GM08714 (cell line): ENCODE measurements at regions not wholly inside any gene's neighbourhood (a gene's known extent, or its start where the extent isn't known, plus 50 kb on each side); places are given as distances from the start of the nearest gene placed in this dataset.
"Not testable (repeated sequence)": the region's sequence is repeated elsewhere in the genome, so short reads cannot be mapped to it uniquely, and the experiment has no call there.

Source experiments
- H3K4me3 ChIP-seq: fragments of 200-500 bp; sonication (Bioruptor generic); 2 replicates; pipeline ENCODE4 v1.5.1; 2014; ENCODE audit warnings: mild to moderate bottlenecking, low read length, inconsistent platforms
- ZNF274 ChIP-seq: IDR thresholded peaks from 2 replicates; pipeline ENCODE4 v1.6.1; 2012; ENCODE audit warnings: mild to moderate bottlenecking, low read depth, low read length

GRCh38 chr1:194786027-194786426, 1599.6 kb upstream of the B3GALT2 start:
- H3K4me3 ChIP-seq = no peak overlapping the region
- no peak for TF ChIP-seq ZNF274

GRCh38 chr1:194776657-194777056, 1590.2 kb upstream of the B3GALT2 start:
- TF ChIP-seq ZNF274 = no peak
- no peak overlapping the region for H3K4me3 ChIP-seq

DNA sequence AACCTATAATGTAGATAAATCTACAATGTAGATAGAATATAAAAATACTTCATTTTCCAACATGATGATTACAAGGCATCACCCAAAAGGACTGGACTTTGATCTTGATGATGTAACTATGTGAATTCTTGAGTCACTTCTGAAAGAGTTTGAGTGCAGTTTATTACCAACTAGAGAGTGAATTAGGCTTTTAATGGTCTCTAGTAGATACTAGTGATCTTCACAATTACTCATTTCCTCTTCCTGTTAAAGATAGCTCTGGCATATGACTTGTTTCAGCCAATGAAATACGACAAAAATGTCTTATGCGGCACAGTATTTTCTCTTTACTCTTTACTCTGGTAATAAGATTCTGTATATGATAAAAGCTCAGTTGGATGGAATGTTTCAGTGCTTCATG, 1588.1 kb upstream of the B3GALT2 start:
- no peak overlapping the region for H3K4me3 ChIP-seq
- no peak for TF ChIP-seq ZNF274

DNA sequence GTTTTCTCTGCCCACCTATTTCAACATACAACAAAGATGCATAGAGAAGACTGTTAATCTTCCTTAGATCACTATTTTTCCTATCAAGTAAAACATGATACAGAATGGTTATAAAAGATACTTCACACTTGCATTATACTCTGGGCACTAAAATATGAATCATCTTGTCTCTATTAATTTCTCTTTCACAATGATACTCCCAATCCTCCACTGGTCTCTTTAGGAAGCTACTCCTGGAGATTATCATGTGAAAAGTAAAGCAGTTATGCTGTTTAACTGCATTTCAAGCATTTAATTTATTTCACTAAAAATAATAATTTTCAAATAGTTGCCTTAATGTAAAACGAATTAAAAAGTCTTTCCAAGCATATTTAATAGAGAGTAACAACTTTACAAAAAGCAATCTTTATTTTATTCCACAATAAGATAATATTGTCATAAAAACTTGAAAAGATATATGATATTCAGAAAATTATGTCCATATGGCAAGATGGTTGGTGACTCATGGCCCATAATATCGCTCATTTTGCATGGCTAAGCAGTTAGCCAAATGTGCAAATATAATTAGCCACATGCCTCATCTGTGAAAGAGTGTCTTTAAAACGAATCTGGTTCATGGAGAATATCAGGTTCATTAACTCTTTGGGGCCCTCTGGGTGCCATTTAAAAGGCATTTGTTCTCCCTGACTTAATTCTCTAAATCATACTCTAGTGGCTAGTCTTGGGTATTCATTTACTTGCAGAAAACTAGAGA, 1569.0 kb upstream of the B3GALT2 start:
- TF ChIP-seq ZNF274 = no peak
- H3K4me3 ChIP-seq = no peak overlapping the region

DNA sequence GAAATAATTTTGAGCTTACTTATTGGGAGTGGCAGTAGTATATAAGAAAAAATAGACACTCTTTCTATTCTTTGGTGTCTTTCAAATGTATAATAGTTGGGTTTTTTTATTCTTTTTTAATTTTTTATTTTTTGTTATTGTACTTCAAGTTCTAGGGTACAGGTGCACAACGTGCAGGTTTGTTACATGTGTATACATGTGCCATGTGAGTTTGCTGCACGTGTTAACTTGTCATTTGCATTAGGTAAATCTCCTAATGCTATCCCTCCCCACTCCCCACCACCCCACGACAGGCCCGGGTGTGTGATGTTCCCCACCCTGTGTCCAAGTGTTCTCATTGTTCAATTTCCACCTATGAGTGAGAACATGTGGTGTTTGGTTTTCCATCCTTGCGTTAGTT, 1552.4 kb upstream of the B3GALT2 start:
- not testable (repeated sequence) for H3K4me3 ChIP-seq

- no peak for TF ChIP-seq ZNF274
- H3K4me3 ChIP-seq = no peak overlapping the region
These were observed 1548.6 kb upstream of the B3GALT2 start for GRCh38 chr1:194734970-194735369.

DNA sequence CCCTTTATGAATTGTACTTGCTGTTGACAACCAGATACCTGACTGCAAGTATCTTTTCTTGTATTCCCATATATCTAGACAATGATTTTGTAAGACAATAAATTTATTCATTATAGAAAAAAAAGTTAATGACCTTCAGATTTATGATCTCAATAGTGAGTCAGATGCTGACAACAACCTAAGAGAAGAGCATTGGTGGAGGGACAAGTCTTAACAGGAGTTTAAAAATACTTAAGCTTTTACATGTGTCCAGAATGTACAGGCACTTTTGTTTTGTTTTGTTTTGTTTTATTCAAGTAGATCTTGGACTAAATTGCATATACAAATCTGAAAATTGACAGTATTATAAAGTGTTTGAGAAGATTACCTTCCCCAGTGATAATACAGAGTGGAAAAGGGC, 1544.6 kb upstream of the B3GALT2 start:
- TF ChIP-seq ZNF274 = no peak
- H3K4me3 ChIP-seq = no peak overlapping the region

DNA sequence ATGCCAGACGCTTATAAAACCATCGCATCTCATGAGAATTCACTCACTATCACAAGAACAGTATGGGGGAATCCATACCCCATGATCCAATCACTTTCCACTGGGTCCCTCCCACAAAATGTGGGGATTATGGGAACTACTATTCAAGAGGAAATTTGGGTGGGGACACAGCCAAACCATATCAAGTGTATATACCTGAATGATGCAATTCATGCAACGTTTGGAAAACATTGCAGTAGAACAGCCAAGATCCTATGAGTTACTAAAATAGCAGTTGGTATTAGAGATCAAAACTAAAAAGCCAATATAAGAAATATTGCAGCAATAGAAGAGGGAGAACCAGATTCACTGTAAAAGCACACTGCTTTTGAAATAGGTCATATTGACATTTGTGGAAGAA, 1543.9 kb upstream of the B3GALT2 start:
- TF ChIP-seq ZNF274 = no peak
- no peak overlapping the region for H3K4me3 ChIP-seq

- no peak overlapping the region for H3K4me3 ChIP-seq
- no peak for TF ChIP-seq ZNF274
These were observed 1536.7 kb upstream of the B3GALT2 start for GRCh38 chr1:194723067-194723466.

DNA sequence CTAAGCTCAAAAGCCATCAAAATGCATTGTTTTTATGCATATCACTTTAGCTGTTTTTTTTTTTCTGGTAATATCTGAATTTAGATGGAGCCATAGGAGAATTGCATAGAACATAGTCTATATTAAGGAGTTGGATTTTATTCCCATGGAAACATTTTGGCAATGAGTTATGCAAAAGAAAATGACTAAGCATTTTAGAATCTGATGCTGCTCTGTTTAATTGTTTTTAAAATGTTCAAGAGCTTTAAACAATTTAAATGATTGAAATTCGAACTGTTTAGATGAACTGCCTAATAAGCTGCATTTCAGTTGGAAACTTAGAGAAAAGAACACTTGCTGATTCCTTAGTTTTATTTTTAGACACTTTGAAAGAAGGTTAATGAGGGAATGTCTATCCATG, 1531.5 kb upstream of the B3GALT2 start:
- TF ChIP-seq ZNF274 = no peak
- H3K4me3 ChIP-seq = no peak overlapping the region

GRCh38 chr1:194717334-194717733, 1530.9 kb upstream of the B3GALT2 start:
- no peak overlapping the region for H3K4me3 ChIP-seq
- no peak for TF ChIP-seq ZNF274

GRCh38 chr1:194710671-194711070, 1524.3 kb upstream of the B3GALT2 start:
- TF ChIP-seq ZNF274 = no peak
- H3K4me3 ChIP-seq = no peak overlapping the region

DNA sequence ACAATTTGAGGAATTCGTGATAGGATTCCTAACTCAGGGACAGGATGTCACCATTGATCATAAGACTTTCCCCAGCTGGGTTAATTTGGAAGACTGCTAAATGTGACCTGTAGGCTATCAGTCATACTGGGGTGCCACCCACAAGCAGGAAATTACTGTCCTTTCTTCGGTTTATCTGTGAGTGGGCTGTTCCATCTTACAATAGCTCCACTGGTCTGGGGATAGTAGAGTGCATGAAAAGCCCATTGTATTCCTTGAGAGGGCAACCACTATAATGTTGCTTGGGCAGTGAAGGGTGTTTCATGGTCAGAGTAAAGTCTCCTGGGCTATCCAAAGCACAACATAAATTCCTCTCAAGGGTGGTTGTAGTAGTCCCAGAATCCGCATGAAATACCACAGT, 1523.0 kb upstream of the B3GALT2 start:
- TF ChIP-seq ZNF274 = no peak
- H3K4me3 ChIP-seq = no peak overlapping the region

GRCh38 chr1:194707074-194707473, 1520.7 kb upstream of the B3GALT2 start:
- no peak for TF ChIP-seq ZNF274
- no peak overlapping the region for H3K4me3 ChIP-seq

DNA sequence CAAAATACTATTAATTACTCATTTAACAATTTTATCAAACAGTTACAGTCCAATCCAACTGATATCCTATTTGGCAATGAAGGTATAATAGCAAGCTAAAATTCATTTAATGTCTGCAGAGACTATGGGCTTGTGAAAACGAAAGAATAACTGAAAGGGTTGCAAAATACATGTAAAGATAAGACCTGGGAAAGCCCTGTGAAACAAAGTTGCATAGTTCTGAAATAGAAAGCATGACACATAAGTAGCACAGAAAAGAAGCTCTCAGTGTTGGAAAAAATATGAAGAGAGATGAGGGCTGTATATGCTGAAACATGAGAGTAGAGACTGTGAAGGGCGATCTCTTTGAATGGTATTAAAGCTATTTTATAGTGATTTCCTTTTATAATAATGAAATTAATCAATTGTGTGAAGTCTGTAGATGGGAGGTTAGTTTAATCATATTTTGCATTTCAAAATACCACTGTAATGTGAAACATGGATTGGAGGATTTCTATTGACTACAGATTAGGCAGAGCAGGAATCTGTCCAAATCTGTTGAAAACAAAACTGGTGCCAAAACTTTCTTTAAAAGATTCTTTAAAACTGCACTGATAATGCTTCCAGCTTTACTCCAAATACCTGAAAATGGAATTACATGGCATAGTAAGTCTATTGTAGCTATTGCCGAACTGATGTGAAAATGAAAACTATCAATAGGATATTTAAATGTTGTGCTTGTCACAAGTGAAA, 1518.9 kb upstream of the B3GALT2 start:
- H3K4me3 ChIP-seq = no peak overlapping the region
- TF ChIP-seq ZNF274 = no peak
